Tibial nerve (tissue), 4 donors: ENCODE measurements at regions not wholly inside any gene's neighbourhood (a gene's known extent, or its start where the extent isn't known, plus 50 kb on each side); places are given as distances from the start of the nearest gene placed in this dataset.

Experiments
- DNase-seq, 2 donors: peaks; one replicate each; pipeline ENCODE4 v3.0.0-alpha.2; 2019; ENCODE audit warnings: low spot score in 2 of 2
- H3K27ac ChIP-seq, 4 donors: fragments of 200-600 bp; sonication (generic) in 3 of 4; one replicate each; pipeline ENCODE4 v1.5.1; 2017 to 2019; ENCODE audit warnings: mild to moderate bottlenecking in 1 of 4
- H3K27me3 ChIP-seq, 2 donors: fragments of 200-600 bp; sonication (generic) in 1 of 2; one replicate each; pipeline versions ENCODE4 v1.5.1 to v1.6.0; 2017 to 2019
- H3K36me3 ChIP-seq, 3 donors: fragments of 200-600 bp; sonication (generic); one replicate each; pipeline ENCODE4 v1.5.1; 2018 to 2019
- H3K4me1 ChIP-seq, 4 donors: fragments of 200-600 bp; sonication (generic) in 3 of 4; one replicate each; pipeline ENCODE4 v1.5.1; 2017 to 2019
- H3K4me3 ChIP-seq, 4 donors: fragments of 200-600 bp; sonication (generic) in 3 of 4; one replicate each; pipeline ENCODE4 v1.5.1; 2017 to 2019; ENCODE audit warnings: mild to moderate bottlenecking in 1 of 4, moderate library complexity in 1 of 4
- H3K9me3 ChIP-seq, 4 donors: fragments of 200-600 bp; sonication (generic) in 3 of 4; one replicate each; pipeline ENCODE4 v1.5.1; 2017 to 2019
- CTCF ChIP-seq, 5 experiments: fragments of 200-600 bp in 3 of 5; fragments of 450-650 bp in 2 of 5; sonication (generic) in 3 of 5; IDR thresholded peaks; one replicate each; pipeline ENCODE4 v1.5.1; 2016 to 2019; ENCODE audit warnings: antibody characterized with exemption in 5 of 5, mild to moderate bottlenecking in 3 of 5, moderate library complexity in 2 of 5
- EP300 ChIP-seq, 2 donors: sonication (generic); formaldehyde crosslinking; IDR thresholded peaks; one replicate each; pipeline ENCODE4 v1.6.1; 2017; ENCODE audit warnings: antibody characterized with exemption in 2 of 2, mild to moderate bottlenecking in 1 of 2
- POLR2A ChIP-seq, 2 donors: fragments of 450-650 bp; IDR thresholded peaks; one replicate each; pipeline ENCODE4 v1.6.1; 2017; ENCODE audit warnings: antibody characterized with exemption in 2 of 2, mild to moderate bottlenecking in 2 of 2, moderate library complexity in 2 of 2
- WGBS, 2 donors: methylation state at CpG; one replicate each; pipeline ENCODE4 v1.1.5; 2018; 5-methylcytosine and 5-hydroxymethylcytosine counted together

- 51 to 52% methylated on average over 1 of the region's 1 CpG for WGBS, 2 donors
- H3K27ac ChIP-seq = no peak overlapping the region
- no peak for TF ChIP-seq CTCF (IDR thresholded peaks at IDR 0.05)
- TF ChIP-seq EP300 (IDR thresholded peaks at IDR 0.05) = no peak
- TF ChIP-seq POLR2A (IDR thresholded peaks at IDR 0.05) = no peak
- no peaks in the 10 kb centered on the region for H3K36me3 ChIP-seq
- DNase-seq = no peak
- H3K9me3 ChIP-seq = no peaks in the 10 kb centered on the region
- H3K27me3 ChIP-seq = no peaks in the 10 kb centered on the region
- H3K4me1 ChIP-seq = no peaks in the 10 kb centered on the region
- no peak overlapping the region for H3K4me3 ChIP-seq
These were observed 53.9 kb upstream of the NRP1 start for GRCh38 chr10:33388382-33388781.

GRCh38 chr10:33387720-33388119, 53.3 kb upstream of the NRP1 start:
- WGBS, 2 donors = 93 to 97% methylated on average over 5 of the region's 5 CpGs
- H3K36me3 ChIP-seq = no peaks in the 10 kb centered on the region
- no peak overlapping the region for H3K4me3 ChIP-seq
- no peaks in the 10 kb centered on the region for H3K9me3 ChIP-seq
- DNase-seq = no peak
- no peak overlapping the region for H3K27ac ChIP-seq
- no peaks in the 10 kb centered on the region for H3K27me3 ChIP-seq
- TF ChIP-seq POLR2A (IDR thresholded peaks at IDR 0.05) (no peak), EP300 (IDR thresholded peaks at IDR 0.05) (no peak), CTCF (IDR thresholded peaks at IDR 0.05) (no peak)
- no peaks in the 10 kb centered on the region for H3K4me1 ChIP-seq

- TF ChIP-seq POLR2A (IDR thresholded peaks at IDR 0.05) (no peak), CTCF (IDR thresholded peaks at IDR 0.05) (no peak), EP300 (IDR thresholded peaks at IDR 0.05) (no peak)
- no peak for DNase-seq
- no peaks in the 10 kb centered on the region for H3K9me3 ChIP-seq
- H3K27me3 ChIP-seq = no peaks in the 10 kb centered on the region
- H3K4me1 ChIP-seq = peaks cover 0 to 5% (median 0%) of the 10 kb centered on the region in 4 donors
- no peak overlapping the region for H3K27ac ChIP-seq
- no peaks in the 10 kb centered on the region for H3K36me3 ChIP-seq
- 73 to 84% methylated on average over 2 of the region's 2 CpGs for WGBS, 2 donors
- no peak overlapping the region for H3K4me3 ChIP-seq
These were observed 52.5 kb upstream of the NRP1 start for GRCh38 chr10:33386926-33387325.

- no peak for DNase-seq
- 74 to 88% methylated on average over 2 of the region's 2 CpGs for WGBS, 2 donors
- no peaks in the 10 kb centered on the region for H3K9me3 ChIP-seq
- no peaks in the 10 kb centered on the region for H3K36me3 ChIP-seq
- no peak overlapping the region for H3K4me3 ChIP-seq
- no peaks in the 10 kb centered on the region for H3K27me3 ChIP-seq
- TF ChIP-seq POLR2A (IDR thresholded peaks at IDR 0.05) (no peak), CTCF (IDR thresholded peaks at IDR 0.05) (no peak), EP300 (IDR thresholded peaks at IDR 0.05) (no peak)
- H3K27ac ChIP-seq = no peak overlapping the region
- H3K4me1 ChIP-seq = peaks cover 0 to 7% (median 0%) of the 10 kb centered on the region in 4 donors
These were observed 51.2 kb upstream of the NRP1 start for GRCh38 chr10:33385686-33386085.

GRCh38 chr10:33385015-33385414, 50.5 kb upstream of the NRP1 start:
- Histone ChIP-seq H3K4me1 (peaks cover 0 to 7% (median 0%) of the 10 kb centered on the region in 4 donors), H3K36me3 (no peaks in the 10 kb centered on the region), H3K4me3 (no peak overlapping the region), H3K27ac (no peak overlapping the region), H3K27me3 (no peaks in the 10 kb centered on the region), H3K9me3 (no peaks in the 10 kb centered on the region)
- WGBS, 2 donors = 94% methylated on average over 5 of the region's 5 CpGs
- DNase-seq = no peak
- no peak for TF ChIP-seq EP300 (IDR thresholded peaks at IDR 0.05)
- TF ChIP-seq CTCF (IDR thresholded peaks at IDR 0.05) = no peak
- TF ChIP-seq POLR2A (IDR thresholded peaks at IDR 0.05) = no peak
